A549 (cell line): ENCODE measurements at regions not wholly inside any gene's neighbourhood (a gene's known extent, or its start where the extent isn't known, plus 50 kb on each side); places are given as distances from the start of the nearest gene placed in this dataset.

Experiments
- CHD2 ChIP-seq: fragments of 150-350 bp; IDR thresholded peaks from 2 replicates; pipeline ENCODE4 v1.6.1; 2014; ENCODE audit warnings: low read length; ENCODE audit not compliant: partially characterized antibody
- CTCF ChIP-seq: fragments of >200 bp; sonication (Bioruptor Twin); formaldehyde crosslinking; IDR thresholded peaks from 3 replicates; pipeline ENCODE4 v1.5.1; 2016
- HMGXB4 ChIP-seq: fragments of 250-450 bp; sonication (Bioruptor Pico); IDR thresholded peaks from 2 replicates; pipeline ENCODE4 v1.5.0; 2021; ENCODE audit warnings: mild to moderate bottlenecking, moderate library complexity, borderline replicate concordance
- JUN ChIP-seq, 2 experiments: fragments of >200 bp; sonication (Bioruptor Twin); formaldehyde crosslinking; IDR thresholded peaks; 2 replicates in 1 of 2; 3 replicates in 1 of 2; pipeline ENCODE4 v1.6.1; 2016 to 2017
- KDM5A ChIP-seq: fragments of 200-600 bp; sonication (generic); IDR thresholded peaks from 2 replicates; pipeline ENCODE4 v1.6.1; 2016; ENCODE audit warnings: antibody characterized with exemption, mild to moderate bottlenecking
- NR3C1 ChIP-seq: fragments of >200 bp; sonication (Bioruptor Twin); formaldehyde crosslinking; IDR thresholded peaks from 3 replicates; pipeline ENCODE4 v1.6.1; 2017
- POLR2A ChIP-seq: IDR thresholded peaks from 2 replicates; pipeline ENCODE4 v1.6.1; 2012; ENCODE audit warnings: mild to moderate bottlenecking, low read length
- RFX5 ChIP-seq: fragments of 450-650 bp; IDR thresholded peaks from 2 replicates; pipeline ENCODE4 v1.7.1; 2014; ENCODE audit warnings: antibody characterized with exemption, mild to moderate bottlenecking, moderate library complexity
- SMC3 ChIP-seq: fragments of >200 bp; sonication (Bioruptor Twin); formaldehyde crosslinking; IDR thresholded peaks from 3 replicates; pipeline ENCODE4 v1.6.1; 2018; ENCODE audit warnings: inconsistent platforms

- TF ChIP-seq POLR2A (no peak), SMC3 (no peak), NR3C1 (no peak), RFX5 (no peak), CTCF (no peak), KDM5A (no peak), HMGXB4 (CRISPR knock-in tag) (no peak), JUN (IDR thresholded peaks at IDR 0.05) (no peak), CHD2 (no peak)
Measured at GRCh38 chr6:74128536-74128935, 432.5 kb downstream of the CD109 start.
